ENCODE measurements at regions not wholly inside any gene's neighbourhood (a gene's known extent, or its start where the extent isn't known, plus 50 kb on each side); places are given as distances from the start of the nearest gene placed in this dataset.
A peak's percentile ranks its signal among the peaks of the same experiment; 100 is the strongest.

GRCh38 chr2:39571111-39571731 lies 94.5 kb upstream of the TMEM178A start:
- no peak for DNase-seq
- WGBS, 5 donors: 40 to 52% (median 45%) methylated on average over 6 of the region's 6 CpGs
- H3K27ac ChIP-seq: peak overlapping the region in 3 of 5 donors; percentile 31 to 79 (median 47)
- H3K4me1 ChIP-seq: peaks cover 0 to 47% (median 29%) of the 10 kb centered on the region in 4 donors
- no peaks in the 10 kb centered on the region for H3K36me3 ChIP-seq
- H3K4me3 ChIP-seq: no peak overlapping the region
- peaks cover 0 to 2% (median 0%) of the 10 kb centered on the region in 4 donors for H3K9me3 ChIP-seq
- TF ChIP-seq POLR2A (IDR thresholded peaks at IDR 0.05) (no peak), CTCF (IDR thresholded peaks at IDR 0.05) (no peak), POLR2AphosphoS5 (IDR thresholded peaks at IDR 0.05) (peak; percentile 31 to 75 (median 48)), EP300 (IDR thresholded peaks at IDR 0.05) (peak; percentile 70)
- intact Hi-C loops (cut with DNase I; ENCODE audit: low total_unique reads): no loop called here
- H3K27me3 ChIP-seq: no peaks in the 10 kb centered on the region

DNA sequence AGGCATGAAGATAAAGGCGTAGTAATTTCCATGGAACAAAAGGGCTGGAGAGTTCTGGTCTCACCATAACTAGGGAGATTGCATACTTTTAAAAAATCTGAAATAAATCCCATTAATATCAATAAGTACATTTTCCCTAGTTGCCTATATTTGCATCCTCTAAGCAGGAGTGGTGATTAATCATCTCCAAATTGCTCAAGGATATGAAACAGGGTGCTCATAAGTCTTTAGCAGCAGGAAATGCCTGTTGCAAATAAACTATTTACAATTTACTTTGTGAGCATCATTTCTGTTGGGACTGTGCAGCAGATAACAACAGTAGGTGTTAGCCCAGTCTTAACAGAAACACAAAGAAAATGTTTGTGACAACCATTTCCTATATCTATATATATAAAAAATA lies 92.4 kb upstream of the TMEM178A start:
- WGBS, 5 donors: 90 to 100% (median 100%) methylated on average over 1 of the region's 1 CpG
- TF ChIP-seq CTCF (IDR thresholded peaks at IDR 0.05) (no peak), EP300 (IDR thresholded peaks at IDR 0.05) (no peak), POLR2AphosphoS5 (IDR thresholded peaks at IDR 0.05) (no peak), POLR2A (IDR thresholded peaks at IDR 0.05) (no peak)

DNA sequence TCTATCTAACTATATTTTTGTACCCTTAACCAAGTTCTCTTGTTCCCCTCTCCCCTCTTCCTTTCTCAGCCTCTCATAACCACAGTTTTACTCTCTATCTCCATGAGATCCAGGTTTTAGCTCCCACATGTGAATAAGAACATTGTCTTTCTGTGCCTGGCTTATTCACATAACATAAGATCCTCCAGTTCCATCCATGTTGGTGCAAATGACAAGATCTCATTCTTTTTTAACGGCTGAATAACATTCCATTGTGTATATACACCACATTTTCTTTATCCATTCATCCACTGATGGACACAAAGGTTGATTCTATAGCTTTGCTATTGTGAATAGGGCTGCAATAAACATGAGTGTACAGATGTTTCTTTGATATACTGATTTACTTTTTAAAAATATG lies 83.9 kb upstream of the TMEM178A start:
- H3K27ac ChIP-seq: no peak overlapping the region
- 48 to 100% (median 85%) methylated on average over 1 of the region's 1 CpG for WGBS, 5 donors
- intact Hi-C loops (cut with DNase I; ENCODE audit: low total_unique reads): no loop called here
- H3K4me1 ChIP-seq: no peaks in the 10 kb centered on the region
- H3K9me3 ChIP-seq: peaks cover 0 to 14% (median 9%) of the 10 kb centered on the region in 4 donors
- DNase-seq: no peak
- no peak for TF ChIP-seq POLR2A (IDR thresholded peaks at IDR 0.05)
- H3K27me3 ChIP-seq: no peaks in the 10 kb centered on the region
- H3K4me3 ChIP-seq: no peak overlapping the region
- H3K36me3 ChIP-seq: no peaks in the 10 kb centered on the region

More for the DNA sequence above, 92.4 kb upstream of the TMEM178A start:
- Histone ChIP-seq H3K27me3 (no peaks in the 10 kb centered on the region), H3K36me3 (no peaks in the 10 kb centered on the region), H3K9me3 (peaks cover 0 to 3% (median 0%) of the 10 kb centered on the region in 4 donors), H3K27ac (no peak overlapping the region), H3K4me3 (no peak overlapping the region), H3K4me1 (peaks cover 0 to 40% (median 28%) of the 10 kb centered on the region in 4 donors)
- intact Hi-C loops (cut with DNase I; ENCODE audit: low total_unique reads): no loop called here
- DNase-seq: no peak

DNA sequence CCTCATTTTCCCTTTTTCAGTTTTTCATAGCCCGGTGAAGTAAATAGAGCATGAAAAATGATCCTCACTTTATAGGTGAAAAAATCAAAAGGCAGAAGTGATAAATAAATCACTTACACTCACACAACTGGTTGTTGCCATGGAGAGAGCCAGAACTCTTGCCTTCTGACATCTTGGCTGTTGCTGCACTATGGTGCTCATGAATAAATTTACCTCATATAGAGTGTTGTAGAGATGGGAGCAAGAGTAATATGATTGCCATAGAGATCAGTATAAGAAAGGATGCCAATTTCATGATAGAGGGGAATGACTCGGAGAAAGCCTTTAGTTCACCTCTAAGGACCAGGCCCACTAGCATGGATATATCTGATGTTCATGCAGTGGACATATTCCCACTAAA lies 82.5 kb upstream of the TMEM178A start:
- Histone ChIP-seq H3K4me1 (no peaks in the 10 kb centered on the region), H3K27ac (no peak overlapping the region), H3K36me3 (no peaks in the 10 kb centered on the region), H3K27me3 (no peaks in the 10 kb centered on the region), H3K4me3 (no peak overlapping the region), H3K9me3 (peaks cover 0 to 14% (median 9%) of the 10 kb centered on the region in 4 donors)
- 92 to 100% (median 96%) methylated on average over 2 of the region's 2 CpGs for WGBS, 5 donors
- TF ChIP-seq POLR2AphosphoS5 (IDR thresholded peaks at IDR 0.05): no peak
- no peak for DNase-seq
- intact Hi-C loops (cut with DNase I; ENCODE audit: low total_unique reads): no loop called here

DNA sequence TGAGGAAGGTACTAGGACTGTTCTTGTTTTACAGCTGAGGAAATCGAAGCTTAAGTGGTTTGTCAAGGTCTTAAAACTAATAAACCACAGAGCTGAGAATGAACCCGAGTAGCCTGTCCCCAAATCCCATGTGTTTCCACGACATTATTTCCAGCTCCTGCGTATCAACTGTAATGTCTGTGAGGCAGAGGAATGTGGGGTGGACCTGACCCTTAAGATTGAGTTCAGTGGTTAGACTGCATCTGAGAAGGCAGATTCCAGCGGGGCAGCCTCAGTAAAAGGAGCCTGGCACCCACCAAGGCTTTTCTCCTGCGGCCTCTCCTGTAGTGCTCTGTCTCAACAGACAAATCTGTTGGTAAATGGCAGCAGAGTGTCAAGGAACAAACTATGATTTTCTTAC lies 81.9 kb upstream of the TMEM178A start:
- no peaks in the 10 kb centered on the region for H3K36me3 ChIP-seq
- H3K27me3 ChIP-seq: no peaks in the 10 kb centered on the region
- DNase-seq: no peak
- peaks cover 0 to 14% (median 9%) of the 10 kb centered on the region in 4 donors for H3K9me3 ChIP-seq
- H3K4me3 ChIP-seq: no peak overlapping the region
- intact Hi-C loops (cut with DNase I; ENCODE audit: low total_unique reads): no loop called here
- H3K4me1 ChIP-seq: no peaks in the 10 kb centered on the region
- TF ChIP-seq CTCF (IDR thresholded peaks at IDR 0.05) (no peak), POLR2AphosphoS5 (IDR thresholded peaks at IDR 0.05) (no peak)
- WGBS, 5 donors: 76 to 88% (median 87%) methylated on average over 6 of the region's 6 CpGs
- no peak overlapping the region for H3K27ac ChIP-seq

Data from stomach (tissue), 8 donors.